Testis (tissue), 2 donors: ENCODE measurements at regions not wholly inside any gene's neighbourhood (a gene's known extent, or its start where the extent isn't known, plus 50 kb on each side); places are given as distances from the start of the nearest gene placed in this dataset.

Source experiments
- POLR2A ChIP-seq: fragments of 450-650 bp; IDR thresholded peaks from one replicate; pipeline ENCODE4 v1.6.1; 2017; ENCODE audit warnings: antibody characterized with exemption, mild to moderate bottlenecking, moderate library complexity
- TF ChIP-seq, protein P1 (sequence below), 3 experiments: fragments of 450-650 bp in 2 of 3; fragments of 200-600 bp in 1 of 3; sonication (generic) in 1 of 3; IDR thresholded peaks; one replicate each; pipeline ENCODE4 v1.5.1; 2016 to 2019; ENCODE audit warnings: antibody characterized with exemption in 3 of 3, mild to moderate bottlenecking in 2 of 3, moderate library complexity in 1 of 3

DNA sequence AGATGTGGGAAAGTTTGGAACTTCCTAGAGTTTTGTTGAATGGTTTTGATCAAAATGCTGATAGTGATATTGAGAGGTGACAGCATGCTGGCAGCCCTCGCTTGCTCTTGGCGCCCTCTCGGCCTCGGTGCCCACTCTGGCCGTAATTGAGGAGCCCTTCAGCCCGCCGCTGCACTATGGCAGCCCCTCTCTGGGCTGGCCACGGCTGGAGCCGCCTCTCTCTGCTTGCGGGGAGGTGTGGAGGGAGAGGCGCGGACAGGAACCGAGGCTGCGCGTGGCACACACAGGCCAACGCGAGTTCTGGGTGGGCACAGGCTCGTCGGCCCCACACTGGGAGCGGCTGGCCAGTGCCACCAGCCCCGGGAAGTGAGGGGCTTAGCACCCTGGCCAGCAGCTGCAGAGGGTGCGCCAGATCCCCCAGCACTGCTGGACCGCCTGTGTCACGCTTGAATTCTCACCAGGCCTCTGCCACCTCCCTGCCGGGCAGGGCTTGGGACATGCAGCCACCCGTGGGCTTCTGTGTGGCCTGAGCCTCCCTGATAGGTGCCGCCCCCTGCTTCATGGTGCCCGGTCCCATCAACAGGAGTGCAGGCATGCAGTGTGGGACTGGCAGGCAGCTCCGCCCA, 488.5 kb downstream of the CYLC2 start:
- no peak for TF ChIP-seq POLR2A
- TF ChIP-seq, protein P1, sequence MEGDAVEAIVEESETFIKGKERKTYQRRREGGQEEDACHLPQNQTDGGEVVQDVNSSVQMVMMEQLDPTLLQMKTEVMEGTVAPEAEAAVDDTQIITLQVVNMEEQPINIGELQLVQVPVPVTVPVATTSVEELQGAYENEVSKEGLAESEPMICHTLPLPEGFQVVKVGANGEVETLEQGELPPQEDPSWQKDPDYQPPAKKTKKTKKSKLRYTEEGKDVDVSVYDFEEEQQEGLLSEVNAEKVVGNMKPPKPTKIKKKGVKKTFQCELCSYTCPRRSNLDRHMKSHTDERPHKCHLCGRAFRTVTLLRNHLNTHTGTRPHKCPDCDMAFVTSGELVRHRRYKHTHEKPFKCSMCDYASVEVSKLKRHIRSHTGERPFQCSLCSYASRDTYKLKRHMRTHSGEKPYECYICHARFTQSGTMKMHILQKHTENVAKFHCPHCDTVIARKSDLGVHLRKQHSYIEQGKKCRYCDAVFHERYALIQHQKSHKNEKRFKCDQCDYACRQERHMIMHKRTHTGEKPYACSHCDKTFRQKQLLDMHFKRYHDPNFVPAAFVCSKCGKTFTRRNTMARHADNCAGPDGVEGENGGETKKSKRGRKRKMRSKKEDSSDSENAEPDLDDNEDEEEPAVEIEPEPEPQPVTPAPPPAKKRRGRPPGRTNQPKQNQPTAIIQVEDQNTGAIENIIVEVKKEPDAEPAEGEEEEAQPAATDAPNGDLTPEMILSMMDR (IDR thresholded peaks at IDR 0.05): no peak
